Esophagus muscularis mucosa (tissue), 3 donors: ENCODE measurements at regions not wholly inside any gene's neighbourhood (a gene's known extent, or its start where the extent isn't known, plus 50 kb on each side); places are given as distances from the start of the nearest gene placed in this dataset.

ENCODE experiments used
- CTCF ChIP-seq, 3 experiments: fragments of 200-600 bp in 2 of 3; fragments of 450-650 bp in 1 of 3; sonication (generic) in 2 of 3; IDR thresholded peaks; one replicate each; pipeline ENCODE4 v1.5.1; 2017 to 2019; ENCODE audit warnings: antibody characterized with exemption in 3 of 3, mild to moderate bottlenecking in 2 of 3, moderate library complexity in 1 of 3
- POLR2A ChIP-seq: fragments of 450-650 bp; IDR thresholded peaks from one replicate; pipeline ENCODE4 v1.6.1; 2017; ENCODE audit warnings: antibody characterized with exemption, moderate library complexity, mild to moderate bottlenecking, low read depth
- POLR2AphosphoS5 ChIP-seq, 2 donors: sonication (generic); formaldehyde crosslinking; IDR thresholded peaks; one replicate each; pipeline ENCODE4 v1.6.1; 2017; ENCODE audit warnings: antibody characterized with exemption in 2 of 2

GRCh38 chr6:148146717-148147462, 195.7 kb upstream of the SASH1 start:
- TF ChIP-seq CTCF (IDR thresholded peaks at IDR 0.05) (no peak), POLR2A (no peak), POLR2AphosphoS5 (IDR thresholded peaks at IDR 0.05) (no peak)
